GM06990 (cell line): ENCODE measurements at regions not wholly inside any gene's neighbourhood (a gene's known extent, or its start where the extent isn't known, plus 50 kb on each side); places are given as distances from the start of the nearest gene placed in this dataset.

Experiments
- DNase-seq: peaks from one replicate; pipeline ENCODE4 v3.0.0-alpha.2; 2011; ENCODE audit not compliant: insufficient read length; ENCODE audit errors: extremely low read depth
- H3K27me3 ChIP-seq: replicated peaks from 2 replicates; pipeline ENCODE4 v1.6.0; 2011; ENCODE audit warnings: low read length; ENCODE audit not compliant: control insufficient read depth, insufficient read depth
- H3K36me3 ChIP-seq: 2 replicates; pipeline ENCODE4 v1.5.1; 2011; ENCODE audit warnings: low read length; ENCODE audit not compliant: control insufficient read depth, insufficient read depth
- H3K4me3 ChIP-seq: replicated peaks from 2 replicates; pipeline ENCODE4 v1.5.1; 2011; ENCODE audit warnings: low read depth, mild to moderate bottlenecking, control low read depth, low read length
- TF ChIP-seq, protein P1 (sequence below): IDR thresholded peaks from 2 replicates; pipeline ENCODE4 v1.5.1; 2011; ENCODE audit warnings: low read length, control low read depth, mild to moderate bottlenecking, inconsistent platforms; ENCODE audit not compliant: insufficient read depth, poor library complexity, severe bottlenecking

DNA sequence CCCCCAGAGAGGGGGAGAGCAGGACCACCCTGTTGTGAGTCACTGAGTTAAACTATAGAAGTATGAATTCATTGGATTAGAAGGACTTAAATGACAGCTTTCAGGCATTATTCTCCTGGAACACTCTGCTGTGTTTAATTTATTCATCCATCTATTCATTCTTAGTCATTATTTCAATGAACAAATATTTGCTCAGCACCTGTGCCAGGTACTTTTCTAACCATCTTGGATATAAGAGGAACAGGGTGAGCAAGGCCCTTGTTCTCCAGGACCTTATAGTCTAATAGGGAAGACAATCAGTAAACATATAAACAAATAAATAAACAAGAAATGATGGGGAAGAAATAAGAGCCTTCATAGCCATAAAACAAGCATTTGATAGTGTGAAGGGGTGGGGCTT is 483.9 kb upstream of the BRINP1 start:
- H3K27me3 ChIP-seq = no peaks in the 10 kb centered on the region
- H3K36me3 ChIP-seq = no peaks in the 10 kb centered on the region
- TF ChIP-seq, protein P1, sequence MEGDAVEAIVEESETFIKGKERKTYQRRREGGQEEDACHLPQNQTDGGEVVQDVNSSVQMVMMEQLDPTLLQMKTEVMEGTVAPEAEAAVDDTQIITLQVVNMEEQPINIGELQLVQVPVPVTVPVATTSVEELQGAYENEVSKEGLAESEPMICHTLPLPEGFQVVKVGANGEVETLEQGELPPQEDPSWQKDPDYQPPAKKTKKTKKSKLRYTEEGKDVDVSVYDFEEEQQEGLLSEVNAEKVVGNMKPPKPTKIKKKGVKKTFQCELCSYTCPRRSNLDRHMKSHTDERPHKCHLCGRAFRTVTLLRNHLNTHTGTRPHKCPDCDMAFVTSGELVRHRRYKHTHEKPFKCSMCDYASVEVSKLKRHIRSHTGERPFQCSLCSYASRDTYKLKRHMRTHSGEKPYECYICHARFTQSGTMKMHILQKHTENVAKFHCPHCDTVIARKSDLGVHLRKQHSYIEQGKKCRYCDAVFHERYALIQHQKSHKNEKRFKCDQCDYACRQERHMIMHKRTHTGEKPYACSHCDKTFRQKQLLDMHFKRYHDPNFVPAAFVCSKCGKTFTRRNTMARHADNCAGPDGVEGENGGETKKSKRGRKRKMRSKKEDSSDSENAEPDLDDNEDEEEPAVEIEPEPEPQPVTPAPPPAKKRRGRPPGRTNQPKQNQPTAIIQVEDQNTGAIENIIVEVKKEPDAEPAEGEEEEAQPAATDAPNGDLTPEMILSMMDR = no peak
- no peak for DNase-seq
- H3K4me3 ChIP-seq = no peak overlapping the region

DNA sequence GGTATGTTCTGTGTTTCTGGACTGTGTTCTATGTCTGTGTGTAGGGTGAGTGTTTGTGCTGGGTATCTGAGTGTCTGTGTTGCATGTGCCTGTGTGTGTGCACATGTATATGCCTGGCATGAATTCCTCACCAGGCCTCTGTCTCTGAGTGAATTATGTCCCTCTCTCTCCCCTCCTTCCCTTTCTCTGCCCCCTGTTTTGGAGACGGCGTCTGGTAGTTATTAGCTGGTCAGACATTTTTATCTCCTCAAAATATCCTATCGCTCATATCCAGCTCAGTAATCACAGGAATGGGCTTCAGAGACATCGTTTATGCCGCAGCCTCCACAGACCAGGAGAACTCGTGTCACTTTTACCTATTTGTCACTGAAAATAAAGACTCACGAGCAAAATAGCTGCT is 483.2 kb upstream of the BRINP1 start:
- no peaks in the 10 kb centered on the region for H3K27me3 ChIP-seq
- H3K4me3 ChIP-seq = no peak overlapping the region
- no peak for DNase-seq
- H3K36me3 ChIP-seq = no peaks in the 10 kb centered on the region
- TF ChIP-seq, protein P1 = no peak

DNA sequence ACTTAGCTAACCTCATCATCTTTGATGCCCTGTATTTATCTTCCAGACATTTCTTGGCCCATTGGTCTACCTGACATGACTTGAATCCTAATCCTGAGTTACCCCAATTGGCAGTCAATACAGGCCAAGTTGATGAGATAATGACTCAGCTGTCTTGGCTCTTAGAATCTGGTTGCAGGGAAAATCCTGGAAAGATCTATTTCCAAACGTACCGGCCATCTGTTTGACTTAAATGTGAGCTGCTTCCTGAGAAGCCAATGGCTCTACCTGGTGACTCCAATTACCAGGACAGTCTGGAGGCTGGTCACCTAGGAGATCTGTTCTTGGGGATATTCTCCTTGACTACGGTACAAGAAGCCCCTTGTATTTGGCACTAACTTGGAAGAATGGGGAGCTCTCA is 475.2 kb upstream of the BRINP1 start:
- TF ChIP-seq, protein P1 = no peak
- no peaks in the 10 kb centered on the region for H3K27me3 ChIP-seq
- H3K36me3 ChIP-seq = no peaks in the 10 kb centered on the region
- DNase-seq = no peak
- H3K4me3 ChIP-seq = no peak overlapping the region

DNA sequence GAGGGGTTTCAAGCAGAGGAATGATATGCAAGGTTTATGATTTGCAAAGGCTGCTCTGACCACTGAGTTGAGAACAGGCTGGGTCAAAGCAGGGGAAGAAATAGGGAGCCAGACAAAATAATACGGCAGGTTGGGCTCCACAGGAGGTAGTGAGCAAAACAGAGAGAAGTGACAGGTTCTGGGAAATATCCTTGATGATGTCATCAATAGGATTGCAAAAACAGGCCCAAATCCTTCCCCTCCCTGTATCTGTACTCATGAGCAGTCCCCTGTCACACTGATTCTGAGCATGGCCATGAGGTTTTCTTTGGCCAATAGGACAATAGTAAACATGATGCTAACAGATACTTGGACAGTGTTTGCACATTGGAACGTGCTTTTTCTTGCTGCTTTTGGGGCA is 471.8 kb upstream of the BRINP1 start:
- H3K36me3 ChIP-seq = no peaks in the 10 kb centered on the region
- no peaks in the 10 kb centered on the region for H3K27me3 ChIP-seq
- H3K4me3 ChIP-seq = no peak overlapping the region
- TF ChIP-seq, protein P1 = no peak
- no peak for DNase-seq

DNA sequence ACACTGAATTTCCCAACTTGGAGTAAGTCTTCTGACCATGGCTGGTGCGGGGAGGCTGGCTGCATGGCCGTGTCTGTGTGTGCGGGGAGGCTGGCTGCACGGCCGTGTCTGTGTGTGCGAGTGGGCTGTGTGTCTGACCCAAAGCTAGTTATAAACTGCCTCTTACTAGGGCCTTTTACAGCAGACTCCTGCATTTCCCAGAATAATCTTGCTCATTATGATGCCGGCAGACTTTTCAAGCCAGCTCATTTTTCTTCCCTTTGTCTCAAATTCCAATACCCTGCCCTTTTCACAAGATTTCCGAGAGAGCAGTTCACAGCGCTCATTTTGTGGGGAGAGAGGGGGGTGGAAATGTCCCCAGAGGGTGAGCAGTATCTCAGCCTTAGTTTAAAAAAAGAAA is 470.7 kb upstream of the BRINP1 start:
- TF ChIP-seq, protein P1 = no peak

DNA sequence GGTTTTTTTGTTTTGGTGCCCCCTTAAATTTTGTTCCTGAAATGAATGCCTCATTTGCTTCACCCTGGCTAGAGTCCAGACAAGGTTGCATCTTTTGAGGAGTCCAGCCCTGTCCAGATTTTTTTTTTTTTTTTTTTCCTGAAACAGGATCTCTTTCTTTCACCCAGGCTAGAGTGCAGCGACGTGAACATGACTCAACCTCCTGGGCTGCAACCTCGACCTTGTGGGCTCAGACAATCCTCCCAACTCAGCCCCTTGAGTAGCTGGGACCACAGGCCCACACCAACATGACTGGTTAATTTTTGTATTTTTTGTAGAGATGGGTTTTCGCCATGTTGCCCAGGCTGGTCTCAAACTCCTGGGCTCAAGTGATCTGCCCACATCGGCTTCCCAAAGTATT is 469.0 kb upstream of the BRINP1 start:
- Histone ChIP-seq H3K4me3 (no peak overlapping the region), H3K27me3 (no peaks in the 10 kb centered on the region), H3K36me3 (no peaks in the 10 kb centered on the region)
- DNase-seq = no peak
- TF ChIP-seq, protein P1 = no peak

More for the DNA sequence above, 470.7 kb upstream of the BRINP1 start:
- Histone ChIP-seq H3K36me3 (no peaks in the 10 kb centered on the region), H3K4me3 (no peak overlapping the region), H3K27me3 (no peaks in the 10 kb centered on the region)
- DNase-seq = no peak
